Neural cell (in vitro differentiated cells): ENCODE measurements at regions not wholly inside any gene's neighbourhood (a gene's known extent, or its start where the extent isn't known, plus 50 kb on each side); places are given as distances from the start of the nearest gene placed in this dataset.

Experiments
- CTCF ChIP-seq: fragments of 450-650 bp; IDR thresholded peaks from 2 replicates; pipeline ENCODE4 v1.5.1; 2014; ENCODE audit warnings: antibody characterized with exemption, mild to moderate bottlenecking, moderate library complexity; ENCODE audit not compliant: poor library complexity, severe bottlenecking
- EP300 ChIP-seq: fragments of 450-650 bp; conservative IDR thresholded peaks from 2 replicates; pipeline ENCODE4 v1.6.1; 2014; ENCODE audit warnings: antibody characterized with exemption, mild to moderate bottlenecking, moderate library complexity; ENCODE audit not compliant: poor library complexity, severe bottlenecking
- EZH2 ChIP-seq: fragments of 200-600, 300-800 bp; shearing (Covaris generic), sonication (generic); IDR thresholded peaks from 2 replicates; pipeline ENCODE4 v1.6.1; 2014; ENCODE audit warnings: antibody characterized with exemption, low read length, borderline replicate concordance, mild to moderate bottlenecking; ENCODE audit not compliant: insufficient read depth, poor library complexity, severe bottlenecking
- POLR2AphosphoS5 ChIP-seq: IDR thresholded peaks from 2 replicates; pipeline ENCODE4 v1.6.1; 2012
- RAD21 ChIP-seq: fragments of 450-650 bp; conservative IDR thresholded peaks from 2 replicates; pipeline ENCODE4 v1.6.1; 2014; ENCODE audit warnings: antibody characterized with exemption, mild to moderate bottlenecking, moderate library complexity
- REST ChIP-seq: IDR thresholded peaks from 2 replicates; pipeline ENCODE4 v1.6.1; 2012; ENCODE audit warnings: borderline replicate concordance
- SMC3 ChIP-seq: fragments of 450-650 bp; conservative IDR thresholded peaks from 2 replicates; pipeline ENCODE4 v1.6.1; 2014; ENCODE audit warnings: antibody characterized with exemption, mild to moderate bottlenecking, moderate library complexity; ENCODE audit not compliant: poor library complexity
- TAF1 ChIP-seq: IDR thresholded peaks from 2 replicates; pipeline ENCODE4 v1.6.1; 2012; ENCODE audit warnings: low read depth

GRCh38 chr1:82317671-82318070 is 516.9 kb downstream of the ADGRL2 start:
- TF ChIP-seq POLR2AphosphoS5 (no peak), EP300 (no peak), CTCF (no peak), TAF1 (no peak), EZH2 (no peak), SMC3 (no peak), RAD21 (no peak), REST (no peak)
